ENCODE measurements at regions not wholly inside any gene's neighbourhood (a gene's known extent, or its start where the extent isn't known, plus 50 kb on each side); places are given as distances from the start of the nearest gene placed in this dataset.

DNA sequence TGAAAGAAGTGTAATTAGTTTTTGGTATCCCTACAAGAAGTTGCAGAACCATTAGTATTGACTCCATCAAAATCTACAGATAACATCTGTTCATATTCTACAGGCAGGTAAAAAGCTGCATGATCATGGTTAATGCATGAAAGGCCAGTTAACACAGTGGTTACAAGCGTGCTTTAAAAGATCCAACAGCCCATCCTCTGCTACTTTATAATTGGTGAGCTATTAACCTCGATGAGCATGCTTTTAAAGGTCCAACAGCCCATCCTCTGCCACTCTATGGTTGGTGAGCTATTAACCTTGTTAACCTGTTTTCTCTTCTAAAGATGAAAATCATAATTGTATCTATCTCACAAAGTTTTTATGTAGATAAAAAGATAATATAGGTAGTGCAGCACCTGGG is 289.3 kb downstream of the DUSP6 start:
- Histone ChIP-seq H3F3A (ENCODE audit: low read length, unreplicated experiment) (peaks cover 13% of the 10 kb centered on the region), H3K4me2 (ENCODE audit: low read length) (no peak overlapping the region), H3K27me3 (ENCODE audit: low read length) (no peaks in the 10 kb centered on the region), H3K9me2 (replicated peaks; ENCODE audit: low read length) (no peaks in the 10 kb centered on the region), H3K79me2 (ENCODE audit: low read length) (no peaks in the 10 kb centered on the region), H3K27ac (ENCODE audit: low read length) (no peak overlapping the region), H4K20me1 (ENCODE audit: low read length) (no peaks in the 10 kb centered on the region), H3K36me3 (ENCODE audit: low read depth, low read length) (no peaks in the 10 kb centered on the region), H3K9me3 (ENCODE audit: low read length) (no peaks in the 10 kb centered on the region), H3K4me3 (ENCODE audit: low read length) (no peak overlapping the region), H3K9ac (ENCODE audit: low read length) (no peak overlapping the region), H3K4me1 (ENCODE audit: insufficient read depth, low read length) (peaks cover 36% of the 10 kb centered on the region), H2AFZ (ENCODE audit: low read length) (no peak overlapping the region)
- ATAC-seq (no peak), DNase-seq (no peak)
- CTCF ChIA-PET: no interaction called here
- intact Hi-C loops (cut with micrococcal nuclease): no loop called here
- POLR2A ChIA-PET (ENCODE audit: unreplicated experiment): no interaction called here
- no TSS peak for BruUV-seq (replicated peaks)
- no peak for TF ChIP-seq CTCF (conservative IDR thresholded peaks at IDR 0.05; ENCODE audit: low read depth, low read length)
- TF ChIP-seq EZH2 (IDR thresholded peaks at IDR 0.05; ENCODE audit: low read length, unreplicated experiment): no peak
- TF ChIP-seq EZH2phosphoT487 (IDR thresholded peaks at IDR 0.05; ENCODE audit: borderline replicate concordance, low read length): no peak

DNA sequence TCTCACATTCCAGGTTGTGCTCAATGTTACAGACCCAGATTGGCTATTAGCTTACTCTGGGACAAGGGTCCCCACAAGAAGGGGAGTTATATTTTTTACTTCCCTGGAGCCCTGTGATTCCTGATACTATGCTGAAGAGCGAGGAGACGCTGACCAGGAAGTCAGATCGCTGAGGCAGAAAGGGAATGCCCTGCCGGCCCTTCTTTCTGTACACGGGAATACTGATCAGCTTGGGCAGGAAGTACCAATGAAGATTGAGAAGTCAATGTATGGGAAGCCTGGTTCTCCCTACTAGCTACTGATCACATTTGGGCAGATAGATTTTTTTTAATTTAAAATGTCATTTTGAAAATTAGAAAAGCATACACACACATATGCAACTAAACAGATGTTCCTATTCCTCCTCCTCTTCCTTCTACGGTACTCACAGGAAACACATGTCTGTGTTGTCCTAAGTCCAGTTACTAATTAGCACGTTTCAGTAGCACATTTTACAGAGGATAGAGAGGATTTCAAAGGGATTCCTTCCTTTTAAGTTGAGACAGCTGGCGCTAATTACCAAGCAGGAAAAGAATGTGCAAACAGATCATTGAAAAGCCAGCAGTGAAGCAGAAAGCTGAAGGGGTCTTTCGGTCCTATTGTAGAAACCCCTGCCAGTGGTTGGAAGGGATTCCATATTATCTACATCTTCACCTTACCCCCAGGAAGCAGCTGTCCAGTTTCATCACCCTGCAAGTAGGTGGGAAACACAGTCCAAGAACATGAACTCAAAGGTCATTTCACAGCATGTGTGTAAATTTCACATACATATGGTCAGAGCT is 292.4 kb downstream of the DUSP6 start:
- no peaks in the 10 kb centered on the region for H3K9me3 ChIP-seq (ENCODE audit: low read length)
- H3K4me2 ChIP-seq (ENCODE audit: low read length): no peak overlapping the region
- no TSS peak for BruUV-seq (replicated peaks)
- no peak overlapping the region for H3K9ac ChIP-seq (ENCODE audit: low read length)
- peaks cover 12% of the 10 kb centered on the region for H3K4me1 ChIP-seq (ENCODE audit: insufficient read depth, low read length)
- no peaks in the 10 kb centered on the region for H3K36me3 ChIP-seq (ENCODE audit: low read depth, low read length)
- ChIA-PET POLR2A (ENCODE audit: unreplicated experiment) (no interaction called here), CTCF (no interaction called here)
- no peak overlapping the region for H2AFZ ChIP-seq (ENCODE audit: low read length)
- H3K27ac ChIP-seq (ENCODE audit: low read length): no peak overlapping the region
- no peaks in the 10 kb centered on the region for H4K20me1 ChIP-seq (ENCODE audit: low read length)
- TF ChIP-seq CTCF (conservative IDR thresholded peaks at IDR 0.05; ENCODE audit: low read depth, low read length) (no peak), EZH2phosphoT487 (IDR thresholded peaks at IDR 0.05; ENCODE audit: borderline replicate concordance, low read length) (no peak), EZH2 (IDR thresholded peaks at IDR 0.05; ENCODE audit: low read length, unreplicated experiment) (no peak)
- no peaks in the 10 kb centered on the region for H3K79me2 ChIP-seq (ENCODE audit: low read length)
- H3F3A ChIP-seq (ENCODE audit: low read length, unreplicated experiment): no peaks in the 10 kb centered on the region
- no peak for DNase-seq
- no peaks in the 10 kb centered on the region for H3K9me2 ChIP-seq (replicated peaks; ENCODE audit: low read length)
- H3K27me3 ChIP-seq (ENCODE audit: low read length): no peaks in the 10 kb centered on the region
- no peak for ATAC-seq
- intact Hi-C loops (cut with micrococcal nuclease): loop anchor here (10.0 kb wide), 1 partner anchor 135 kb away; no protein-coding TSS in a partner anchor
- no peak overlapping the region for H3K4me3 ChIP-seq (ENCODE audit: low read length)

DNA sequence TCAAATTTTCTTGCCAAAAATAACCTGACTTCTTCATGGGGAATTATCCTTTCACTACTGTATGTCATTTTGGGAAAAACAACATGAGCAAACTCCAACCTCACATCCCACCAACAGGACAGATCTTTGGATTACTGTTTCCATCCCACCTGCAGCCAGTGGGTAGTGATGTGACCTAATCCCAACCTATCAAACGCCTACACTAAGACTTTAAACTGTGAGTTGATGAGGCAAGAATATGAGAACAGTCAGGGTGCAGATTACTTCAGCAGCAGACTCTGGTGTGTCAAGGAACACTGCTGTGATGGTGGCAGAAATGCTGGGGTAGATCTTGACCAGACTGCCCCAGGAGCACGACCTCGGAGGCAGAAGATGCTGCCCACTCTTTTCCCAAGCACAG is 293.2 kb downstream of the DUSP6 start:
- Histone ChIP-seq H3K9me2 (replicated peaks; ENCODE audit: low read length) (no peaks in the 10 kb centered on the region), H4K20me1 (ENCODE audit: low read length) (no peaks in the 10 kb centered on the region), H3K4me1 (ENCODE audit: insufficient read depth, low read length) (peaks cover 5% of the 10 kb centered on the region), H3K27ac (ENCODE audit: low read length) (no peak overlapping the region), H3K9ac (ENCODE audit: low read length) (no peak overlapping the region), H3K27me3 (ENCODE audit: low read length) (no peaks in the 10 kb centered on the region), H3K4me2 (ENCODE audit: low read length) (no peak overlapping the region), H2AFZ (ENCODE audit: low read length) (no peak overlapping the region), H3K9me3 (ENCODE audit: low read length) (no peaks in the 10 kb centered on the region), H3K79me2 (ENCODE audit: low read length) (no peaks in the 10 kb centered on the region), H3F3A (ENCODE audit: low read length, unreplicated experiment) (no peaks in the 10 kb centered on the region), H3K36me3 (ENCODE audit: low read depth, low read length) (no peaks in the 10 kb centered on the region), H3K4me3 (ENCODE audit: low read length) (no peak overlapping the region)
- TF ChIP-seq CTCF (conservative IDR thresholded peaks at IDR 0.05; ENCODE audit: low read depth, low read length) (no peak), EZH2phosphoT487 (IDR thresholded peaks at IDR 0.05; ENCODE audit: borderline replicate concordance, low read length) (no peak), EZH2 (IDR thresholded peaks at IDR 0.05; ENCODE audit: low read length, unreplicated experiment) (no peak)
- no TSS peak for BruUV-seq (replicated peaks)
- ATAC-seq (no peak), DNase-seq (no peak)
- intact Hi-C loops (cut with micrococcal nuclease): loop anchor here (10.0 kb wide), 1 partner anchor 136 kb away; no protein-coding TSS in a partner anchor
- POLR2A ChIA-PET (ENCODE audit: unreplicated experiment): no interaction called here
- CTCF ChIA-PET: interaction anchor here (0.6 kb wide), 1 partner anchor 465 kb away, joined by 4 read pairs; no protein-coding TSS in a partner anchor
